ENCODE measurements at regions not wholly inside any gene's neighbourhood (a gene's known extent, or its start where the extent isn't known, plus 50 kb on each side); places are given as distances from the start of the nearest gene placed in this dataset.

DNA sequence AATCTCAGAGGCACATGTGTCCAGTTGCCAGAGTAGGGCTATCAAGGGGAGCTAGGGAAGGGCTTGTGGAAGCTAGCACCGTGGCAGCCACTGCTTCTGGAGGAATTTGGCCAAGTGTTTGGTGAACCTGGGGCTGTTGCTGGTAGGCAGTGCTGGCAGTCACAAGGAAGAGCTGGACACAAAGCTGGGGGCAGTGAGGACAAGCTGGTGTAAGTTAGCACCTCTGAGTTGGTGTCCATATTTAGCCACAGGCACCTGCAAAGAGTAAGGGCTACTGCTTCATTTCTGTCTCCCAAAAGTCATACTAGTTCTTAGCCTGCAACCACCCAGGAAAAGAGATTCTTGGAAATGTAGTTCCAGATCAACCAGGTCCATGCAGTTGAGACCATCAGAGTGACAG lies 359.4 kb downstream of the CSNK1G3 start:
- TF ChIP-seq, protein P1, sequence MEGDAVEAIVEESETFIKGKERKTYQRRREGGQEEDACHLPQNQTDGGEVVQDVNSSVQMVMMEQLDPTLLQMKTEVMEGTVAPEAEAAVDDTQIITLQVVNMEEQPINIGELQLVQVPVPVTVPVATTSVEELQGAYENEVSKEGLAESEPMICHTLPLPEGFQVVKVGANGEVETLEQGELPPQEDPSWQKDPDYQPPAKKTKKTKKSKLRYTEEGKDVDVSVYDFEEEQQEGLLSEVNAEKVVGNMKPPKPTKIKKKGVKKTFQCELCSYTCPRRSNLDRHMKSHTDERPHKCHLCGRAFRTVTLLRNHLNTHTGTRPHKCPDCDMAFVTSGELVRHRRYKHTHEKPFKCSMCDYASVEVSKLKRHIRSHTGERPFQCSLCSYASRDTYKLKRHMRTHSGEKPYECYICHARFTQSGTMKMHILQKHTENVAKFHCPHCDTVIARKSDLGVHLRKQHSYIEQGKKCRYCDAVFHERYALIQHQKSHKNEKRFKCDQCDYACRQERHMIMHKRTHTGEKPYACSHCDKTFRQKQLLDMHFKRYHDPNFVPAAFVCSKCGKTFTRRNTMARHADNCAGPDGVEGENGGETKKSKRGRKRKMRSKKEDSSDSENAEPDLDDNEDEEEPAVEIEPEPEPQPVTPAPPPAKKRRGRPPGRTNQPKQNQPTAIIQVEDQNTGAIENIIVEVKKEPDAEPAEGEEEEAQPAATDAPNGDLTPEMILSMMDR (optimal IDR thresholded peaks at IDR 0.05 in 1 of 3, IDR thresholded peaks at IDR 0.05 in 1 of 3, conservative IDR thresholded peaks at IDR 0.05 in 1 of 3; ENCODE audit: extremely low read depth in 1 of 3, insufficient read depth in 2 of 3, low read length in 3 of 3): no peak
- no peak for TF ChIP-seq EZH2 (IDR thresholded peaks at IDR 0.05; ENCODE audit: low read length)
- H2AFZ ChIP-seq (ENCODE audit: control insufficient read depth, low read length): no peak overlapping the region
- H3K36me3 ChIP-seq (ENCODE audit: control insufficient read depth in 2 of 2, extremely low read depth in 1 of 2, insufficient read depth in 2 of 2, low read length in 2 of 2): no peaks in the 10 kb centered on the region
- dilution Hi-C loops (cut with MboI; ENCODE audit: extremely low pct_ligation_motif_present, low sequenced_read_pairs): no loop called here
- DNase-seq (ENCODE audit: low read depth, low spot score) (no peak), FAIRE-seq (no peak)
- H3K27ac ChIP-seq (ENCODE audit: control insufficient read depth, insufficient read depth, low read length): no peak overlapping the region
- H3K9me3 ChIP-seq (ENCODE audit: control insufficient read depth, low read depth, low read length): no peaks in the 10 kb centered on the region
- H4K20me1 ChIP-seq (ENCODE audit: control insufficient read depth, extremely low read depth, insufficient read depth, low read length): no peaks in the 10 kb centered on the region
- H3K4me3 ChIP-seq (ENCODE audit: control insufficient read depth in 2 of 3, extremely low read depth in 1 of 3, insufficient read depth in 2 of 3, low read depth in 1 of 3, low read length in 3 of 3): no peak overlapping the region
- no peaks in the 10 kb centered on the region for H3K27me3 ChIP-seq (ENCODE audit: control insufficient read depth, extremely low read depth, insufficient read depth, low read length)
- no peak overlapping the region for H3K9ac ChIP-seq (ENCODE audit: control insufficient read depth, extremely low read depth, insufficient read depth, low read length)
- H3K79me2 ChIP-seq (ENCODE audit: control insufficient read depth, insufficient read depth, low read length): no peaks in the 10 kb centered on the region
- H3K9me1 ChIP-seq (ENCODE audit: control insufficient read depth, extremely low read depth, insufficient read depth, low read length): no peaks in the 10 kb centered on the region
- H3K4me1 ChIP-seq (ENCODE audit: control insufficient read depth, extremely low read depth, insufficient read depth, low read length): no peaks in the 10 kb centered on the region
- no peak overlapping the region for H3K4me2 ChIP-seq (ENCODE audit: control insufficient read depth, extremely low read depth, insufficient read depth, low read depth, low read length)

DNA sequence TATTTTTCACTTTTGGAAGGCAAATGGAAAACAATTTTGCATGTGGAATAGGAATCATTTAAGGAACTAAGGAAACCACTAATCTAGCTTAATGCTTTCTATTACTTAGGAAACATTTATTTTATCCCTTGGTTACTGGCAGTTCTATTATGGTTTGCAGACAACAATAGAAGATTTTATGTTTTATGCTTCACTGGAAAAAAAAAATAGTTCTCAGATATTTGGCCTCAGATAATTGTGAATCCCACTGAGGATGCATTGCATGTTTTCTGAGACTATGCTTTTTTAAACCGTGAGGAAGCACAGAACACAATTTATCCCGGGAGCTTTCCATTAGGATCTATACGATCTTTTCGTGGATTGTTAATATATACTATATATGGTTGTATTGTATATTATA lies 356.9 kb downstream of the CSNK1G3 start:
- Histone ChIP-seq H3K4me3 (ENCODE audit: control insufficient read depth in 2 of 3, extremely low read depth in 1 of 3, insufficient read depth in 2 of 3, low read depth in 1 of 3, low read length in 3 of 3) (no peak overlapping the region), H4K20me1 (ENCODE audit: control insufficient read depth, extremely low read depth, insufficient read depth, low read length) (no peaks in the 10 kb centered on the region), H3K27ac (ENCODE audit: control insufficient read depth, insufficient read depth, low read length) (no peak overlapping the region), H3K9me3 (ENCODE audit: control insufficient read depth, low read depth, low read length) (no peaks in the 10 kb centered on the region), H3K4me1 (ENCODE audit: control insufficient read depth, extremely low read depth, insufficient read depth, low read length) (no peaks in the 10 kb centered on the region), H3K79me2 (ENCODE audit: control insufficient read depth, insufficient read depth, low read length) (no peaks in the 10 kb centered on the region), H2AFZ (ENCODE audit: control insufficient read depth, low read length) (no peak overlapping the region), H3K27me3 (ENCODE audit: control insufficient read depth, extremely low read depth, insufficient read depth, low read length) (no peaks in the 10 kb centered on the region), H3K36me3 (ENCODE audit: control insufficient read depth in 2 of 2, extremely low read depth in 1 of 2, insufficient read depth in 2 of 2, low read length in 2 of 2) (no peaks in the 10 kb centered on the region), H3K9ac (ENCODE audit: control insufficient read depth, extremely low read depth, insufficient read depth, low read length) (no peak overlapping the region), H3K9me1 (ENCODE audit: control insufficient read depth, extremely low read depth, insufficient read depth, low read length) (no peaks in the 10 kb centered on the region), H3K4me2 (ENCODE audit: control insufficient read depth, extremely low read depth, insufficient read depth, low read depth, low read length) (no peak overlapping the region)
- FAIRE-seq: no peak
- TF ChIP-seq EZH2 (IDR thresholded peaks at IDR 0.05; ENCODE audit: low read length): no peak
- TF ChIP-seq, protein P1 (optimal IDR thresholded peaks at IDR 0.05 in 1 of 3, IDR thresholded peaks at IDR 0.05 in 1 of 3, conservative IDR thresholded peaks at IDR 0.05 in 1 of 3; ENCODE audit: extremely low read depth in 1 of 3, insufficient read depth in 2 of 3, low read length in 3 of 3): no peak
- dilution Hi-C loops (cut with MboI; ENCODE audit: extremely low pct_ligation_motif_present, low sequenced_read_pairs): no loop called here
- DNase-seq (ENCODE audit: low read depth, low spot score): no peak

All from keratinocyte (primary cell).